Transverse colon (tissue), 4 donors: ENCODE measurements at regions not wholly inside any gene's neighbourhood (a gene's known extent, or its start where the extent isn't known, plus 50 kb on each side); places are given as distances from the start of the nearest gene placed in this dataset.

Experiments used
- DNase-seq: peaks from one replicate; pipeline ENCODE4 v3.0.0-alpha.2; 2019
- H3K27ac ChIP-seq, 4 donors: fragments of 200-600 bp; sonication (generic); 2 replicates each; pipeline ENCODE4 v1.5.1; 2016 to 2018; ENCODE audit warnings: inconsistent platforms in 4 of 4
- H3K27me3 ChIP-seq: fragments of 200-600 bp; sonication (generic); 2 replicates; pipeline ENCODE4 v1.5.1; 2017; ENCODE audit warnings: inconsistent platforms
- H3K36me3 ChIP-seq, 4 donors: fragments of 200-600 bp; sonication (generic); 2 replicates each; pipeline ENCODE4 v1.5.1; 2017 to 2019; ENCODE audit warnings: inconsistent platforms in 4 of 4
- H3K4me1 ChIP-seq, 4 donors: fragments of 200-600 bp; sonication (generic); 2 replicates each; pipeline ENCODE4 v1.5.1; 2017 to 2020; ENCODE audit warnings: inconsistent platforms in 4 of 4
- H3K4me3 ChIP-seq, 4 donors: fragments of 200-600 bp; sonication (generic); 1 replicate in 1 of 4; 2 replicates in 3 of 4; pipeline versions ENCODE4 v1.5.1 to v1.6.1; 2017 to 2019; ENCODE audit warnings: inconsistent platforms in 4 of 4
- H3K9me3 ChIP-seq, 2 donors: fragments of 200-600 bp; sonication (generic); 2 replicates each; pipeline ENCODE4 v1.5.1; 2017 to 2019; ENCODE audit warnings: inconsistent platforms in 2 of 2
- CTCF ChIP-seq, 5 experiments: fragments of 200-600 bp in 3 of 5; fragments of 450-650 bp in 2 of 5; sonication (generic) in 3 of 5; IDR thresholded peaks; 1 replicate in 2 of 5; 2 replicates in 3 of 5; pipeline ENCODE4 v1.5.1; 2016 to 2017; ENCODE audit warnings: antibody characterized with exemption in 5 of 5, inconsistent platforms in 3 of 5, mild to moderate bottlenecking in 2 of 5, moderate library complexity in 1 of 5
- EP300 ChIP-seq: sonication (generic); formaldehyde crosslinking; IDR thresholded peaks from one replicate; pipeline ENCODE4 v1.6.1; 2017; ENCODE audit warnings: antibody characterized with exemption, low read depth
- POLR2A ChIP-seq: fragments of 450-650 bp; IDR thresholded peaks from one replicate; pipeline ENCODE4 v1.6.1; 2016; ENCODE audit warnings: antibody characterized with exemption, mild to moderate bottlenecking, moderate library complexity
- POLR2AphosphoS5 ChIP-seq, 3 donors: sonication (generic); formaldehyde crosslinking; IDR thresholded peaks; one replicate each; pipeline ENCODE4 v1.6.1; 2016; ENCODE audit warnings: antibody characterized with exemption in 3 of 3
- WGBS, 2 donors: methylation state at CpG; one replicate each; pipeline ENCODE4 v1.1.5; 2018; ENCODE audit warnings: low coverage in 1 of 2; 5-methylcytosine and 5-hydroxymethylcytosine counted together
- in situ Hi-C, 4 donors: fragments of 200-750 bp; cut with MboI; loops; one replicate each; pipeline versions ENCODE4 v1.15.0 to v1.15.1; 2017; ENCODE audit warnings: low sequenced_read_pairs in 3 of 4, low pct_ligation_motif_present in 1 of 4, low pct_unique_long_range_greater_than_20kb in 1 of 4
- intact Hi-C: fragments of 100-400 bp; cut with DNase I; formaldehyde crosslinking; loops from one replicate; pipeline ENCODE4 v1.15.1; 2023; ENCODE audit warnings: low total_unique reads

DNA sequence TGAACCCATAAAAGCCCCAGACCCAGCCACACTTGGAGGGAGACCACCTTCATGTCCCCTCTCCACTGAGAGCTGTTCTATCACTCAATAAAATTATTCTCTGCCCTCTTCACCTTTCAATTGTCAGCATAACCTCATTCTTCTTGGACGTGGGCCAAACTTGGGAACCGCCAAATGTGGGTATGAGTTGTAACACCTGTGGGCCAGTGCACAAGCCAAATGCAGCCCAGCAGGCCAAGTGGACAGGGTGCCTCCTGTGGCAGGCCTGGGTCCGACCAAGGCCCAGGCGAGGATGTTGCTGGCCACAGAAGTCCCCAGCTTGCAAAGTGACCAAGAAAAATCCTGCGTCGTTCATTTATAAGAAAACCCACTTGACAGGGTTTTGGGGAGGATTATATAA, 621.2 kb downstream of the METTL15 start:
- Histone ChIP-seq H3K9me3 (no peaks in the 10 kb centered on the region), H3K4me1 (no peaks in the 10 kb centered on the region), H3K36me3 (no peaks in the 10 kb centered on the region), H3K27ac (no peak overlapping the region), H3K27me3 (no peaks in the 10 kb centered on the region), H3K4me3 (no peak overlapping the region)
- no peak for DNase-seq
- TF ChIP-seq POLR2A = no peak
- 80 to 84% methylated on average over 1 to 6 of the region's 6 CpGs for WGBS, 2 donors
- intact Hi-C loops = no loop called here
- in situ Hi-C loops = no loop called here

DNA sequence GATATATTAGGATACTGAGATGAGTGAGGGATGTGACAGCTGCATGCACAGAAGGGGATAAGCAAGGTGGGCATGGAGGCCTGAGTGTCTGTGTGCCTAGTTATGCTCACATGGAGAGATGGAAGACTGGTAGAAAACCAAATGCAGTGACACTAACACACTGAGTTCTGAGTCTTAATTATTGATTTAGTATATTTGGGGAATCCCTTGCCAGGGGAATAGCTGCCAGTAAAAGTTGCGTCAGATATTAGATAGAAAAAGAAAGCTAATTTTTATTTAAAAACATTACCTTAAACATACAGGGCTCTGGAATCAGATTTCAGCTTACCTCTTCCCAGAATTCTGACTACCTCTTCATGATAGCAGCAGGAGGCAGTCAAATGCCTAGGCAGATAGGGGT, 620.5 kb downstream of the METTL15 start:
- intact Hi-C loops = no loop called here
- Histone ChIP-seq H3K9me3 (no peaks in the 10 kb centered on the region), H3K27me3 (no peaks in the 10 kb centered on the region), H3K27ac (no peak overlapping the region), H3K4me1 (no peaks in the 10 kb centered on the region), H3K36me3 (no peaks in the 10 kb centered on the region), H3K4me3 (no peak overlapping the region)
- in situ Hi-C loops = no loop called here
- no peak for DNase-seq
- 60 to 87% methylated on average over 1 of the region's 1 CpG for WGBS, 2 donors
- TF ChIP-seq EP300 (no peak), POLR2A (no peak), CTCF (IDR thresholded peaks at IDR 0.05) (no peak), POLR2AphosphoS5 (IDR thresholded peaks at IDR 0.05) (no peak)

- intact Hi-C loops (no loop called here), in situ Hi-C loops (no loop called here)
- H3K36me3 ChIP-seq = no peaks in the 10 kb centered on the region
- no peaks in the 10 kb centered on the region for H3K4me1 ChIP-seq
- H3K27ac ChIP-seq = no peak overlapping the region
- DNase-seq = no peak
- TF ChIP-seq EP300 = no peak
- TF ChIP-seq POLR2A = no peak
- no peak for TF ChIP-seq CTCF (IDR thresholded peaks at IDR 0.05)
- TF ChIP-seq POLR2AphosphoS5 (IDR thresholded peaks at IDR 0.05) = no peak
- WGBS, 2 donors = 64 to 78% methylated on average over 3 of the region's 3 CpGs
- H3K9me3 ChIP-seq = no peaks in the 10 kb centered on the region
- H3K4me3 ChIP-seq = no peak overlapping the region
- H3K27me3 ChIP-seq = no peaks in the 10 kb centered on the region
Observed at GRCh38 chr11:28727254-28727653, 619.1 kb downstream of the METTL15 start.

GRCh38 chr11:28726432-28726831, 618.2 kb downstream of the METTL15 start:
- Histone ChIP-seq H3K27ac (no peak overlapping the region), H3K4me3 (no peak overlapping the region), H3K4me1 (no peaks in the 10 kb centered on the region), H3K36me3 (no peaks in the 10 kb centered on the region), H3K27me3 (no peaks in the 10 kb centered on the region), H3K9me3 (no peaks in the 10 kb centered on the region)
- no peak for DNase-seq
- in situ Hi-C loops = no loop called here
- no peak for TF ChIP-seq POLR2A
- no peak for TF ChIP-seq EP300
- TF ChIP-seq POLR2AphosphoS5 (IDR thresholded peaks at IDR 0.05) = no peak
- no peak for TF ChIP-seq CTCF (IDR thresholded peaks at IDR 0.05)
- WGBS, 2 donors = 65 to 80% methylated on average over 1 of the region's 1 CpG
- intact Hi-C loops = no loop called here

GRCh38 chr11:28715726-28716125, 607.5 kb downstream of the METTL15 start:
- H3K4me1 ChIP-seq = no peaks in the 10 kb centered on the region
- TF ChIP-seq POLR2AphosphoS5 (IDR thresholded peaks at IDR 0.05) (no peak), POLR2A (no peak), CTCF (IDR thresholded peaks at IDR 0.05) (no peak), EP300 (no peak)
- no peaks in the 10 kb centered on the region for H3K36me3 ChIP-seq
- H3K27me3 ChIP-seq = no peaks in the 10 kb centered on the region
- in situ Hi-C loops = no loop called here
- WGBS, 2 donors = 73 to 78% methylated on average over 4 of the region's 4 CpGs
- H3K9me3 ChIP-seq = no peaks in the 10 kb centered on the region
- intact Hi-C loops = no loop called here
- H3K27ac ChIP-seq = no peak overlapping the region
- no peak for DNase-seq
- H3K4me3 ChIP-seq = no peak overlapping the region
